ENCODE measurements at regions not wholly inside any gene's neighbourhood (a gene's known extent, or its start where the extent isn't known, plus 50 kb on each side); places are given as distances from the start of the nearest gene placed in this dataset.

- H3K27ac Mint-ChIP-seq (ENCODE audit: unreplicated experiment) = no peak overlapping the region
- no peaks in the 10 kb centered on the region for H3K4me1 Mint-ChIP-seq (ENCODE audit: low read depth, unreplicated experiment)
- TF ChIP-seq, protein P1, sequence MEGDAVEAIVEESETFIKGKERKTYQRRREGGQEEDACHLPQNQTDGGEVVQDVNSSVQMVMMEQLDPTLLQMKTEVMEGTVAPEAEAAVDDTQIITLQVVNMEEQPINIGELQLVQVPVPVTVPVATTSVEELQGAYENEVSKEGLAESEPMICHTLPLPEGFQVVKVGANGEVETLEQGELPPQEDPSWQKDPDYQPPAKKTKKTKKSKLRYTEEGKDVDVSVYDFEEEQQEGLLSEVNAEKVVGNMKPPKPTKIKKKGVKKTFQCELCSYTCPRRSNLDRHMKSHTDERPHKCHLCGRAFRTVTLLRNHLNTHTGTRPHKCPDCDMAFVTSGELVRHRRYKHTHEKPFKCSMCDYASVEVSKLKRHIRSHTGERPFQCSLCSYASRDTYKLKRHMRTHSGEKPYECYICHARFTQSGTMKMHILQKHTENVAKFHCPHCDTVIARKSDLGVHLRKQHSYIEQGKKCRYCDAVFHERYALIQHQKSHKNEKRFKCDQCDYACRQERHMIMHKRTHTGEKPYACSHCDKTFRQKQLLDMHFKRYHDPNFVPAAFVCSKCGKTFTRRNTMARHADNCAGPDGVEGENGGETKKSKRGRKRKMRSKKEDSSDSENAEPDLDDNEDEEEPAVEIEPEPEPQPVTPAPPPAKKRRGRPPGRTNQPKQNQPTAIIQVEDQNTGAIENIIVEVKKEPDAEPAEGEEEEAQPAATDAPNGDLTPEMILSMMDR (IDR thresholded peaks at IDR 0.05; ENCODE audit: partially characterized antibody, unreplicated experiment) = no peak
- H3K4me3 Mint-ChIP-seq (ENCODE audit: unreplicated experiment) = no peak overlapping the region
- H3K36me3 Mint-ChIP-seq (ENCODE audit: unreplicated experiment) = no peaks in the 10 kb centered on the region
- no peaks in the 10 kb centered on the region for H3K27me3 Mint-ChIP-seq (ENCODE audit: unreplicated experiment)
- H3K9me3 Mint-ChIP-seq (ENCODE audit: unreplicated experiment) = no peaks in the 10 kb centered on the region
- DNase-seq = no peak
These were observed 385.7 kb downstream of the USP25 start for GRCh38 chr21:16115461-16115860.

- Mint-ChIP-seq H3K27ac (ENCODE audit: unreplicated experiment) (no peak overlapping the region), H3K4me1 (ENCODE audit: low read depth, unreplicated experiment) (no peaks in the 10 kb centered on the region), H3K4me3 (ENCODE audit: unreplicated experiment) (no peak overlapping the region), H3K36me3 (ENCODE audit: unreplicated experiment) (no peaks in the 10 kb centered on the region), H3K9me3 (ENCODE audit: unreplicated experiment) (no peaks in the 10 kb centered on the region), H3K27me3 (ENCODE audit: unreplicated experiment) (no peaks in the 10 kb centered on the region)
- TF ChIP-seq, protein P1 (IDR thresholded peaks at IDR 0.05; ENCODE audit: partially characterized antibody, unreplicated experiment) = no peak
- no peak for DNase-seq
These were observed 386.3 kb downstream of the USP25 start for GRCh38 chr21:16116069-16116468.

- H3K4me1 Mint-ChIP-seq (ENCODE audit: low read depth, unreplicated experiment) = no peaks in the 10 kb centered on the region
- H3K27ac Mint-ChIP-seq (ENCODE audit: unreplicated experiment) = no peak overlapping the region
- DNase-seq = no peak
- H3K27me3 Mint-ChIP-seq (ENCODE audit: unreplicated experiment) = no peaks in the 10 kb centered on the region
- no peaks in the 10 kb centered on the region for H3K36me3 Mint-ChIP-seq (ENCODE audit: unreplicated experiment)
- TF ChIP-seq, protein P1 (IDR thresholded peaks at IDR 0.05; ENCODE audit: partially characterized antibody, unreplicated experiment) = no peak
- H3K4me3 Mint-ChIP-seq (ENCODE audit: unreplicated experiment) = no peak overlapping the region
- no peaks in the 10 kb centered on the region for H3K9me3 Mint-ChIP-seq (ENCODE audit: unreplicated experiment)
These were observed 387.0 kb downstream of the USP25 start for GRCh38 chr21:16116798-16117197.

GRCh38 chr21:16117331-16117730, 387.5 kb downstream of the USP25 start:
- Mint-ChIP-seq H3K4me1 (ENCODE audit: low read depth, unreplicated experiment) (no peaks in the 10 kb centered on the region), H3K36me3 (ENCODE audit: unreplicated experiment) (no peaks in the 10 kb centered on the region), H3K27me3 (ENCODE audit: unreplicated experiment) (no peaks in the 10 kb centered on the region), H3K4me3 (ENCODE audit: unreplicated experiment) (no peak overlapping the region), H3K9me3 (ENCODE audit: unreplicated experiment) (no peaks in the 10 kb centered on the region), H3K27ac (ENCODE audit: unreplicated experiment) (no peak overlapping the region)
- TF ChIP-seq, protein P1 (IDR thresholded peaks at IDR 0.05; ENCODE audit: partially characterized antibody, unreplicated experiment) = no peak
- DNase-seq = no peak

GRCh38 chr21:16117851-16118590, 388.2 kb downstream of the USP25 start:
- Mint-ChIP-seq H3K36me3 (ENCODE audit: unreplicated experiment) (no peaks in the 10 kb centered on the region), H3K27ac (ENCODE audit: unreplicated experiment) (no peak overlapping the region), H3K27me3 (ENCODE audit: unreplicated experiment) (no peaks in the 10 kb centered on the region), H3K9me3 (ENCODE audit: unreplicated experiment) (no peaks in the 10 kb centered on the region), H3K4me1 (ENCODE audit: low read depth, unreplicated experiment) (no peaks in the 10 kb centered on the region), H3K4me3 (ENCODE audit: unreplicated experiment) (no peak overlapping the region)
- TF ChIP-seq, protein P1 (IDR thresholded peaks at IDR 0.05; ENCODE audit: partially characterized antibody, unreplicated experiment) = no peak
- DNase-seq = no peak

Data from glutamatergic neuron (in vitro differentiated cells).